ENCODE measurements at regions not wholly inside any gene's neighbourhood (a gene's known extent, or its start where the extent isn't known, plus 50 kb on each side); places are given as distances from the start of the nearest gene placed in this dataset.

DNA sequence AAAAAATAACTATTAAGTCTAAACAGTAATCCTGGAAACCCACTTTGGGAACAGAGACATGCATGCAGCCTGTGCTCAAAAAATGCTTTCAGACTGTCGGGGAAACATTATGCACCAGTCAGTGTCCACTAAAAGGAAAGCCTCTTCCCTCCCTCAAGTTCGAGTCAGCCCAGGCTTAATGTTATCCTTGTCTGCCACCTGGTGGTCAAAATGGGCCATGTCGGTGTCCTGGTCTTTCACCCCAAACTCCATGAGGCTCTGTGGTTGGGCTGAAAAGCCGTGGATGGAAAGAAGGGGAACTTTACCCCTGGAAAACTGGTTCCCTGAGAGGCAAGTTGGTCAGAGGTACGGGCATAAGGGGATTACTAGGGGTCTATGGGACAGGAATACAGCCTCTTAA lies 88.4 kb upstream of the ZNF492 start:
- H3K9ac ChIP-seq (ENCODE audit: low read length) = no peak overlapping the region
- H3K36me3 ChIP-seq (ENCODE audit: control insufficient read depth, insufficient read depth, low read length) = no peaks in the 10 kb centered on the region
- no peaks in the 10 kb centered on the region for H3K4me1 ChIP-seq (ENCODE audit: control insufficient read depth, low read depth, low read length)
- H3K27me3 ChIP-seq (ENCODE audit: insufficient read depth, low read length, poor library complexity) = no peaks in the 10 kb centered on the region
- DNase-seq = peak; percentile 45
- H3K18ac ChIP-seq (ENCODE audit: low read length) = no peak overlapping the region
- H2BK5ac ChIP-seq (ENCODE audit: low read length) = no peak overlapping the region
- no peaks in the 10 kb centered on the region for H3K79me1 ChIP-seq (ENCODE audit: low read length)
- H3K4ac ChIP-seq (ENCODE audit: low read depth, low read length) = no peak overlapping the region
- H4K5ac ChIP-seq (ENCODE audit: low read length) = no peak overlapping the region
- no peak overlapping the region for H2BK15ac ChIP-seq (replicated peaks; ENCODE audit: low read depth)
- no peak overlapping the region for H2AK5ac ChIP-seq (ENCODE audit: low read length)
- H3K56ac ChIP-seq (ENCODE audit: low read length) = no peak overlapping the region
- H4K8ac ChIP-seq (ENCODE audit: low read depth, low read length) = no peak overlapping the region
- H2BK120ac ChIP-seq (ENCODE audit: low read depth, low read length) = no peak overlapping the region
- no peak overlapping the region for H3K23ac ChIP-seq (ENCODE audit: low read length)
- H3K79me2 ChIP-seq (ENCODE audit: control insufficient read depth, insufficient read depth, low read length) = no peaks in the 10 kb centered on the region
- WGBS (ENCODE audit: extremely low coverage, insufficient coverage, low lambda C conversion rate) = no CpG with 5 or more reads among the region's 5 CpGs
- no peak overlapping the region for H3K4me2 ChIP-seq (ENCODE audit: low read length)
- H3K4me3 ChIP-seq (ENCODE audit: low read length) = no peak overlapping the region
- no peak overlapping the region for H3K27ac ChIP-seq (ENCODE audit: low read depth, low read length)

DNA sequence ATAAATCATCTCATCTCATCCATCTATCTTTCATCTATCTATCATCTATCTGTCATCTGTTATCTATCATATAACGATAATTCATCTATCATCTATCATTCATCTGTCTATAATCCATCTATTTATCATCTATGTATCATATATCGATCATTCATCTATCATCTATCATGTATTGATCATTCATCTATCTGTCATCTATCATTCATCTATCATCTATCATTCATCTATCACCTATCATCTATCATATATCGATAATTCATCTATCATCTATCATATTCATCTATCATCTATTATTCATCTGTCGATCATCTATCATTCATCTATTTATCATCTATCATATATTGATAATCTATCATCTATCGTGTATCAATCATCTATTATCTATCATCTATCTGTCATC lies 100.4 kb upstream of the ZNF492 start:
- Histone ChIP-seq H3K56ac (ENCODE audit: low read length) (no peak overlapping the region), H3K4me2 (ENCODE audit: low read length) (no peak overlapping the region), H3K4me1 (ENCODE audit: control insufficient read depth, low read depth, low read length) (no peaks in the 10 kb centered on the region), H2BK5ac (ENCODE audit: low read length) (no peak overlapping the region), H3K27ac (ENCODE audit: low read depth, low read length) (no peak overlapping the region), H3K79me1 (ENCODE audit: low read length) (no peaks in the 10 kb centered on the region), H2BK120ac (ENCODE audit: low read depth, low read length) (no peak overlapping the region), H2BK15ac (replicated peaks; ENCODE audit: low read depth) (no peak overlapping the region), H3K23ac (ENCODE audit: low read length) (no peak overlapping the region), H2AK5ac (ENCODE audit: low read length) (no peak overlapping the region), H3K18ac (ENCODE audit: low read length) (no peak overlapping the region), H3K4ac (ENCODE audit: low read depth, low read length) (no peak overlapping the region), H4K5ac (ENCODE audit: low read length) (no peak overlapping the region), H3K36me3 (ENCODE audit: control insufficient read depth, insufficient read depth, low read length) (no peaks in the 10 kb centered on the region), H4K8ac (ENCODE audit: low read depth, low read length) (no peak overlapping the region), H3K4me3 (ENCODE audit: low read length) (no peak overlapping the region), H3K9ac (ENCODE audit: low read length) (no peak overlapping the region), H3K27me3 (ENCODE audit: insufficient read depth, low read length, poor library complexity) (no peaks in the 10 kb centered on the region), H3K79me2 (ENCODE audit: control insufficient read depth, insufficient read depth, low read length) (no peaks in the 10 kb centered on the region)
- DNase-seq = no peak
- WGBS (ENCODE audit: extremely low coverage, insufficient coverage, low lambda C conversion rate) = 100% methylated on average over 5 of the region's 5 CpGs

DNA sequence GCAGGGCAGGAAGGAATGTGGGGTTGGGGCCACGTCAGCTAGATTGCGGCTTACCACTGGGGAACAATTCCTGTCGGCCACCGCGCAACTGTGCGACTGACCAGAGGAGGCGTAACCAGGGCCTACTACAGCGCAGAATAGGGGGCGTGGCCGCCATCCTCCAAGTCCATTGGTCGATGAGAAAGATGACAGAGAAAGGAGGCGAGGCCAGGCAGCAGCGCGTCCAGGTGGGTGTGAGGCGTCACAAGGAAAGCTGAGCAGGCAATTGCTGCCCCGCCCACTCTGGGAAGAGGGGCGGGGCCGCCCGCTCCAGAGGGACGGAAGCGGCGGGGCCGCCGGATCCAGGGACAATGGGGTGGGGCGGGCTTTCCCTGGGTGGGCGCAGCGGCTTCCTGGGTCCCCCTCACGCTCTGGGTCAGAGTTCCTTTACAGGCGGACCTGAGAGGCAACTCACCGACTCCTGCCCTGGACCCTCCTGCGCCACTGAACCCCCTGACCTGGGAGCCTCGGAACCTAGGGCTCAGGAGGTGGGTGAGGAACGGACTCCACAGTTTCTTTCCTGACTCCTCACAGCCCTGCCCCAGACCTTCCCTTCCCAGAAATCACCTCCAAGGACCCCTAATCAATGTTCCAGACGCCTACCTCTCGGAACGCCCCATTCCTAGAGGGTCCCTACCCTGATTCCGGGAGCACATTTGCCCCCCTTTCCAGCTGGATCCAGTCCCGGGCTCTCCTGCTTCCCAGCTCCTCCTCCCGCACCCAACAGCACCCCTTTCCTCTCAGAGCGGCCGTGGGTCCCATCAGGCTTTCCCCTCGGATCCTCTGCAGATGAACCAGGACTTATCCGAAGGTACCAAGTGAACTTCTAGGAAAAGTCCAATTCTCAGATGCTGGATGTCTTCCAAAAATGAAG lies 101.5 kb upstream of the ZNF492 start:
- Histone ChIP-seq H3K56ac (ENCODE audit: low read length) (no peak overlapping the region), H3K79me1 (ENCODE audit: low read length) (no peaks in the 10 kb centered on the region), H2AK5ac (ENCODE audit: low read length) (no peak overlapping the region), H3K27ac (ENCODE audit: low read depth, low read length) (no peak overlapping the region), H3K27me3 (ENCODE audit: insufficient read depth, low read length, poor library complexity) (no peaks in the 10 kb centered on the region), H2BK120ac (ENCODE audit: low read depth, low read length) (no peak overlapping the region), H4K8ac (ENCODE audit: low read depth, low read length) (no peak overlapping the region), H3K4me2 (ENCODE audit: low read length) (no peak overlapping the region), H3K4ac (ENCODE audit: low read depth, low read length) (no peak overlapping the region), H3K4me3 (ENCODE audit: low read length) (no peak overlapping the region), H3K79me2 (ENCODE audit: control insufficient read depth, insufficient read depth, low read length) (no peaks in the 10 kb centered on the region), H3K23ac (ENCODE audit: low read length) (no peak overlapping the region), H4K5ac (ENCODE audit: low read length) (no peak overlapping the region), H2BK15ac (replicated peaks; ENCODE audit: low read depth) (no peak overlapping the region), H2BK5ac (ENCODE audit: low read length) (no peak overlapping the region), H3K36me3 (ENCODE audit: control insufficient read depth, insufficient read depth, low read length) (no peaks in the 10 kb centered on the region), H3K9ac (ENCODE audit: low read length) (no peak overlapping the region), H3K4me1 (ENCODE audit: control insufficient read depth, low read depth, low read length) (no peaks in the 10 kb centered on the region), H3K18ac (ENCODE audit: low read length) (no peak overlapping the region)
- no peak for DNase-seq
- WGBS (ENCODE audit: extremely low coverage, insufficient coverage, low lambda C conversion rate) = no CpG with 5 or more reads among the region's 43 CpGs

DNA sequence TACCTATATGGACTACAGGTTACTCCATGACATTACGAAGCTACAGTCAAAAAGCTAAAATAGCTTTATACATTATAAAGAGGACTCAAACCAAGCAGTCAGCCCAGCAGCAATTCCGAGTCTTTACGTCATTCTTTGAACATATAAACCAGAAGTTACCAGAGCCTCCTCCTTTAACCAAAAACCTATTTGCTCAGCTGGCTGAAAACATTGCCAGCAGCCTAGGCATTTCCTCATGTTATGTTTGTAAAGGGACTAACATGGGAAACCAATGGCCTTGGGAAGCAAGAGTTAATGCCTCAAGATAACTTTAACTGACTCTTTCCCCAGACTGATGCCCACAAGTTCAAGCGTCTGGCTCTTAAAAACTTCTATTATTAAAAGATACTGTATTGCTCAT lies 104.1 kb upstream of the ZNF492 start:
- Histone ChIP-seq H3K23ac (ENCODE audit: low read length) (no peak overlapping the region), H4K8ac (ENCODE audit: low read depth, low read length) (no peak overlapping the region), H2BK15ac (replicated peaks; ENCODE audit: low read depth) (no peak overlapping the region), H3K9ac (ENCODE audit: low read length) (no peak overlapping the region), H3K27me3 (ENCODE audit: insufficient read depth, low read length, poor library complexity) (no peaks in the 10 kb centered on the region), H2BK120ac (ENCODE audit: low read depth, low read length) (no peak overlapping the region), H3K4ac (ENCODE audit: low read depth, low read length) (no peak overlapping the region), H3K4me1 (ENCODE audit: control insufficient read depth, low read depth, low read length) (no peaks in the 10 kb centered on the region), H4K5ac (ENCODE audit: low read length) (no peak overlapping the region), H3K36me3 (ENCODE audit: control insufficient read depth, insufficient read depth, low read length) (no peaks in the 10 kb centered on the region), H3K4me2 (ENCODE audit: low read length) (no peak overlapping the region), H3K56ac (ENCODE audit: low read length) (no peak overlapping the region), H3K18ac (ENCODE audit: low read length) (no peak overlapping the region), H3K79me1 (ENCODE audit: low read length) (no peaks in the 10 kb centered on the region), H2AK5ac (ENCODE audit: low read length) (no peak overlapping the region), H3K4me3 (ENCODE audit: low read length) (no peak overlapping the region), H3K27ac (ENCODE audit: low read depth, low read length) (no peak overlapping the region), H2BK5ac (ENCODE audit: low read length) (no peak overlapping the region), H3K79me2 (ENCODE audit: control insufficient read depth, insufficient read depth, low read length) (no peaks in the 10 kb centered on the region)
- WGBS (ENCODE audit: extremely low coverage, insufficient coverage, low lambda C conversion rate) = no CpG with 5 or more reads among the region's 4 CpGs
- no peak for DNase-seq

DNA sequence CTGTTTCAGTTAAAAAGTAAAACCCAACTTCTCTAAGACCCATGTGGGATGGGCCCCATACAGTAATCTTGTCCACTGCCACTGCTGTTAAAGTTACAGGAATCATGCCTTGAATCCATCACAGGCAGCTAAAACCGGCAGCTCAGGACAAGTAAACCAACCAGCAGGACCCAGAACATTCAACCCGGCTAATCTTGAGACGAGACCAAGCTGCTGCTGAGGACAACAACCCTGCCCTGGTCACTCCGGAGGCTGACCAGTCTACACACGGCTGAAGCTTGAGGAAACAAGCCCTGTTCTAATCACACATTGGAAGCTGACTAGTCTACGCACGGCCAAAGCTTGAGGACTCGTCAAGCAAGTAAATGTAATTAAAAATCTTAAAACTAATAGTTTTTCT lies 105.2 kb upstream of the ZNF492 start:
- Histone ChIP-seq H3K18ac (ENCODE audit: low read length) (no peak overlapping the region), H2BK5ac (ENCODE audit: low read length) (no peak overlapping the region), H3K27me3 (ENCODE audit: insufficient read depth, low read length, poor library complexity) (no peaks in the 10 kb centered on the region), H2BK120ac (ENCODE audit: low read depth, low read length) (no peak overlapping the region), H2BK15ac (replicated peaks; ENCODE audit: low read depth) (no peak overlapping the region), H3K23ac (ENCODE audit: low read length) (no peak overlapping the region), H4K5ac (ENCODE audit: low read length) (no peak overlapping the region), H3K27ac (ENCODE audit: low read depth, low read length) (no peak overlapping the region), H2AK5ac (ENCODE audit: low read length) (no peak overlapping the region), H3K4me2 (ENCODE audit: low read length) (no peak overlapping the region), H3K36me3 (ENCODE audit: control insufficient read depth, insufficient read depth, low read length) (no peaks in the 10 kb centered on the region), H4K8ac (ENCODE audit: low read depth, low read length) (no peak overlapping the region), H3K4ac (ENCODE audit: low read depth, low read length) (no peak overlapping the region), H3K4me1 (ENCODE audit: control insufficient read depth, low read depth, low read length) (no peaks in the 10 kb centered on the region), H3K4me3 (ENCODE audit: low read length) (no peak overlapping the region), H3K79me1 (ENCODE audit: low read length) (no peaks in the 10 kb centered on the region), H3K56ac (ENCODE audit: low read length) (no peak overlapping the region), H3K79me2 (ENCODE audit: control insufficient read depth, insufficient read depth, low read length) (no peaks in the 10 kb centered on the region), H3K9ac (ENCODE audit: low read length) (no peak overlapping the region)
- no peak for DNase-seq
- no CpG with 5 or more reads among the region's 8 CpGs for WGBS (ENCODE audit: extremely low coverage, insufficient coverage, low lambda C conversion rate)

DNA sequence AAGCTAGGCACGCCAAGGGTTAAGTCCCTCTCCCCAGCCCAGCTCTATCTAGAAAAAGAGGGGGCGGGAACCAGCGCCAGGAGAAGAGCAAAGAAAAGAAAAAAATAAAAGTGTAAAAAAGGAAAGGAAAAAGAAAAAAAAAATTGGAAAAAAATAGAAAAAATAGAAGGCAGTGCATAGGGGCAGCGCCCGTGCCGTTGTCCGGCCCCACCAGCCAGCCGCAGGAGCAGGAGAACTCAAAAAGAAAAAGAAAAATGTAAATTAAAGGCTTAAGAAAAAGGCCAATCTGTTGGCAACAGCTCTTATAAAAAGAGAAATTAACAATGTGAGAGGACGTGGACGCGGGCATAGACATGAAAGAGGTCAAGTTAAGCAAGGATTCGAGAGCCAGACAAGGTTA lies 105.4 kb upstream of the ZNF98 start:
- no peak overlapping the region for H3K4me2 ChIP-seq (ENCODE audit: low read length)
- no peak overlapping the region for H3K18ac ChIP-seq (ENCODE audit: low read length)
- H2AK5ac ChIP-seq (ENCODE audit: low read length) = no peak overlapping the region
- no peaks in the 10 kb centered on the region for H3K36me3 ChIP-seq (ENCODE audit: control insufficient read depth, insufficient read depth, low read length)
- no peak for DNase-seq
- no peaks in the 10 kb centered on the region for H3K27me3 ChIP-seq (ENCODE audit: insufficient read depth, low read length, poor library complexity)
- H2BK120ac ChIP-seq (ENCODE audit: low read depth, low read length) = no peak overlapping the region
- no peak overlapping the region for H3K27ac ChIP-seq (ENCODE audit: low read depth, low read length)
- H2BK15ac ChIP-seq (replicated peaks; ENCODE audit: low read depth) = no peak overlapping the region
- no peak overlapping the region for H4K5ac ChIP-seq (ENCODE audit: low read length)
- no peak overlapping the region for H2BK5ac ChIP-seq (ENCODE audit: low read length)
- no peaks in the 10 kb centered on the region for H3K4me1 ChIP-seq (ENCODE audit: control insufficient read depth, low read depth, low read length)
- H3K4ac ChIP-seq (ENCODE audit: low read depth, low read length) = no peak overlapping the region
- no peak overlapping the region for H3K56ac ChIP-seq (ENCODE audit: low read length)
- H3K79me2 ChIP-seq (ENCODE audit: control insufficient read depth, insufficient read depth, low read length) = no peaks in the 10 kb centered on the region
- WGBS (ENCODE audit: extremely low coverage, insufficient coverage, low lambda C conversion rate) = no CpG with 5 or more reads among the region's 12 CpGs
- H3K23ac ChIP-seq (ENCODE audit: low read length) = no peak overlapping the region
- no peaks in the 10 kb centered on the region for H3K79me1 ChIP-seq (ENCODE audit: low read length)
- H3K4me3 ChIP-seq (ENCODE audit: low read length) = no peak overlapping the region
- no peak overlapping the region for H4K8ac ChIP-seq (ENCODE audit: low read depth, low read length)
- H3K9ac ChIP-seq (ENCODE audit: low read length) = no peak overlapping the region

Measured in mesendoderm (in vitro differentiated cells).